K562 (cell line): ENCODE measurements at regions not wholly inside any gene's neighbourhood (a gene's known extent, or its start where the extent isn't known, plus 50 kb on each side); places are given as distances from the start of the nearest gene placed in this dataset.

ENCODE experiments used
- ATAC-seq: fragments of 200-7000 bp; cut with Tn5 transposase; 3 replicates; pipeline ENCODE4 v1.9.1; 2020; ENCODE audit warnings: moderate library complexity
- BruUV-seq: library from RNA; stranded (reverse); fragments of 400-500 nt; replicated peaks from 2 replicates; lab custom pipeline; 2021; lab: Mats Ljungman, UMichigan
- CTCF ChIA-PET: fragments of 300-600 bp; formaldehyde crosslinking; extraction: SDS; loops from one replicate; lab custom pipeline; 2021; ENCODE audit warnings: low intra/inter-chr PET ratio; lab: Yijun Ruan, JAX
- POLR2A ChIA-PET: fragments of 300-600, 350-650 bp; sonication (Branson Sonifier 250); formaldehyde crosslinking; extraction: SDS; loops from one replicate; lab custom pipeline; 2021; ENCODE audit warnings: antibody characterized with exemption, inconsistent platforms; lab: Yijun Ruan, JAX
- DNase-seq, 4 experiments: peaks; one replicate each; pipeline versions ENCODE4 v3.0.0 to v3.0.0-alpha.2; 2011 to 2018; ENCODE audit warnings: low spot score in 3 of 4, mixed read lengths in 3 of 4; ENCODE audit errors: extremely low read depth in 1 of 4
- FAIRE-seq: peaks from 2 replicates; lab custom pipeline; 2011; peaks lifted over from hg19 to GRCh38; lab: Jason Lieb, UNC
- H2AFZ ChIP-seq: 2 replicates; pipeline ENCODE4 v1.6.0; 2011; ENCODE audit warnings: low read depth, low read length, control low read depth, inconsistent platforms
- H3K27ac ChIP-seq: fragments of 200-600 bp; 3 replicates; pipeline ENCODE4 v1.8.0; 2011; ENCODE audit warnings: low read depth, mild to moderate bottlenecking, control low read depth, inconsistent platforms, low read length, moderate library complexity, mixed read lengths; ENCODE audit errors: extremely low read depth
- H3K27me3 ChIP-seq, 2 experiments: fragments of 300-600 bp in 1 of 2; 2 replicates in 1 of 2; 3 replicates in 1 of 2; pipeline versions ENCODE4 v1.6.0 to v1.8.0; 2011; ENCODE audit warnings: inconsistent platforms in 2 of 2, low read length in 2 of 2, mild to moderate bottlenecking in 1 of 2, mixed read lengths in 1 of 2, moderate library complexity in 1 of 2; ENCODE audit not compliant: control insufficient read depth in 2 of 2, insufficient read depth in 2 of 2
- H3K36me3 ChIP-seq: fragments of 300-600 bp; 3 replicates; pipeline ENCODE4 v1.8.0; 2011; ENCODE audit warnings: mild to moderate bottlenecking, low read length, inconsistent platforms; ENCODE audit not compliant: control insufficient read depth, insufficient read depth
- H3K4me1 ChIP-seq, 2 experiments: fragments of 200-600 bp in 1 of 2; replicated peaks in 1 of 2; 2 replicates in 1 of 2; 3 replicates in 1 of 2; pipeline versions ENCODE4 v1.5.1 to v1.8.0; 2011; ENCODE audit warnings: inconsistent platforms in 2 of 2, low read length in 2 of 2, mild to moderate bottlenecking in 1 of 2, mixed read lengths in 1 of 2, moderate library complexity in 1 of 2; ENCODE audit not compliant: control insufficient read depth in 2 of 2, insufficient read depth in 2 of 2
- H3K4me2 ChIP-seq: 2 replicates; pipeline ENCODE4 v1.6.1; 2011; ENCODE audit warnings: low read length, control low read depth, inconsistent platforms, mixed read lengths; ENCODE audit not compliant: insufficient read depth
- H3K4me3 ChIP-seq: fragments of 200-600 bp; sonication (generic), shearing (Covaris generic); 2 replicates; pipeline ENCODE4 v1.5.1; 2016; ENCODE audit warnings: control low read depth, inconsistent platforms
- H3K79me2 ChIP-seq: fragments of 200-600 bp; 3 replicates; pipeline ENCODE4 v1.8.0; 2011; ENCODE audit warnings: low read length, inconsistent platforms; ENCODE audit not compliant: control insufficient read depth, insufficient read depth
- H3K9ac ChIP-seq, 2 experiments: 2 replicates each; pipeline versions ENCODE4 v1.6.0 to v1.6.1; 2011; ENCODE audit warnings: low read depth in 2 of 2, low read length in 2 of 2, control low read depth in 1 of 2, inconsistent platforms in 1 of 2, mild to moderate bottlenecking in 1 of 2, mixed read lengths in 1 of 2; ENCODE audit not compliant: insufficient read depth in 1 of 2
- H3K9me1 ChIP-seq: one replicate; pipeline ENCODE4 v1.6.0; 2011; ENCODE audit warnings: inconsistent platforms, mild to moderate bottlenecking, low read length, moderate library complexity; ENCODE audit not compliant: control insufficient read depth, insufficient read depth
- H3K9me3 ChIP-seq: replicated peaks from 2 replicates; pipeline ENCODE4 v1.5.1; 2011; ENCODE audit warnings: low read depth, low read length, inconsistent platforms; ENCODE audit not compliant: control insufficient read depth, insufficient read depth
- H4K20me1 ChIP-seq: replicated peaks from 2 replicates; pipeline ENCODE4 v1.6.1; 2011; ENCODE audit warnings: low read length, inconsistent platforms, mixed read lengths; ENCODE audit not compliant: control insufficient read depth, insufficient read depth
- KHSRP ChIP-seq: fragments of 450-650 bp; IDR thresholded peaks from 2 replicates; pipeline ENCODE4 v1.6.1; 2017
- PHTF2 ChIP-seq: fragments of 250-450 bp; sonication (Bioruptor Pico); IDR thresholded peaks from 2 replicates; pipeline ENCODE4 v1.5.0; 2021; ENCODE audit warnings: mild to moderate bottlenecking
- SIN3A ChIP-seq, 2 experiments: fragments of 150-350 bp in 1 of 2; IDR thresholded peaks; 2 replicates each; pipeline ENCODE4 v1.6.1; 2011 to 2016; ENCODE audit warnings: borderline replicate concordance in 2 of 2, low read depth in 2 of 2, low read length in 2 of 2, mild to moderate bottlenecking in 2 of 2, moderate library complexity in 2 of 2; ENCODE audit not compliant: control insufficient read depth in 1 of 2
- TAF9B ChIP-seq: fragments of 450-650 bp; IDR thresholded peaks from 2 replicates; pipeline ENCODE4 v1.6.1; 2018; ENCODE audit warnings: mild to moderate bottlenecking; ENCODE audit not compliant: partially characterized antibody
- TFAM ChIP-seq: fragments of 250-450 bp; sonication (Bioruptor Pico); conservative IDR thresholded peaks from 2 replicates; pipeline ENCODE4 v1.5.0; 2021; ENCODE audit warnings: mild to moderate bottlenecking, moderate library complexity
- ZNF764 ChIP-seq: fragments of 250-450 bp; sonication (Bioruptor Pico); IDR thresholded peaks from 2 replicates; pipeline ENCODE4 v1.4.0; 2020; ENCODE audit warnings: low read depth, mild to moderate bottlenecking, moderate library complexity
- WGBS: fragments of 100-300 bp; shearing (Covaris generic); methylation state at CpG from one replicate; pipeline ENCODE4 v1.1.6; 2016; ENCODE audit warnings: low coverage, mixed read lengths; ENCODE audit not compliant: insufficient coverage; ENCODE audit errors: missing lambda C conversion rate; 5-methylcytosine and 5-hydroxymethylcytosine counted together
- in situ Hi-C: fragments of 300-500 bp; cut with MboI; formaldehyde crosslinking; loops from 4 replicates; pipeline ENCODE4 v1.15.0; 2018; ENCODE audit warnings: inconsistent platforms, mixed read lengths
- intact Hi-C: fragments of 100-400 bp; cut with micrococcal nuclease; formaldehyde crosslinking; loops from 2 replicates; pipeline ENCODE4 v1.14.2; 2022
- TF ChIP-seq, protein P1 (sequence below), 2 experiments: fragments of 450-650 bp in 1 of 2; sonication (generic) in 1 of 2; formaldehyde crosslinking in 1 of 2; IDR thresholded peaks in 1 of 2; conservative IDR thresholded peaks in 1 of 2; 2 replicates each; pipeline versions ENCODE4 v1.6.1 to v1.8.1; 2016 to 2023; ENCODE audit warnings: mild to moderate bottlenecking in 2 of 2, moderate library complexity in 2 of 2, inconsistent platforms in 1 of 2, missing genetic modification reagents in 1 of 2
- TF ChIP-seq, protein P2 (sequence below): fragments of 250-450 bp; sonication (Bioruptor Pico); IDR thresholded peaks from 2 replicates; pipeline ENCODE4 v1.5.0; 2021
- TF ChIP-seq, protein P3 (sequence below): sonication (generic); formaldehyde crosslinking; IDR thresholded peaks from 2 replicates; pipeline ENCODE4 v1.8.0; 2022; ENCODE audit warnings: mild to moderate bottlenecking, low read depth, missing genetic modification reagents
- TF ChIP-seq, protein P4 (sequence below), 2 experiments: fragments of 450-650 bp; IDR thresholded peaks; 2 replicates each; pipeline ENCODE4 v1.6.1; 2016; ENCODE audit warnings: mild to moderate bottlenecking in 2 of 2, borderline replicate concordance in 1 of 2, low read depth in 1 of 2, moderate library complexity in 1 of 2

DNA sequence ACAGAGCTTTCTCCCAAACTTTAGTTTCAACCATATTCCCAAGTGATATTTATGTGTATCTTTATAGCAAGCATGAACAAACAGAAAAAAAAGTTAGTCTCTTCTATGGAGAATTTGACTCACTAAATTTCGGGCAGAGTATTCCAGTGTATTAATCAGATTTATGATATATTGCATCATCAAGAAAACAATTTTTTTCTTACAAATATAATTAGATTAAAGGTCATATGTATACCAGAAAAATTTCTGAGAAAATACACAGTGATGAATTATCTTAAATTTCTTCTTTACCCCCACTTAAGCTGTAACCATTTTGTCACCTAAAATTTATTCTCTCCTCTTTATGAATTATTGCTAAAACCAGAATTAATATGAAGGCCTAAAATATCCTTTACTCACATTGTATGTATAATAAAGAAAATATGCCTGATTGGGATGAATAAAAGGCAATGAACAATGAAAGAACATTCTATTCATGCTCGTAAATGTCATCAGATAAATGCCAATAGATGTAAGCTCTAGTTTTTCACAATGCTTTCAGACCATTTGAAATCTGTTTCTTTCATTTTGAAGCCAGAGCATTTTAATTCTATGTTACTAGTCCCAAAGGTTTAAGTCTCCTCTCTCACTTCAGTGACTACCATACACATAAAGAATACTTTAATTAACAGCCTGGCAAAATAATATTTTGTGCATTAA is 192.1 kb downstream of the HGF start:
- H3K36me3 ChIP-seq: no peaks in the 10 kb centered on the region
- ATAC-seq (no peak), DNase-seq (no peak), FAIRE-seq (no peak)
- ChIA-PET CTCF (no interaction called here), POLR2A (no interaction called here)
- H3K9me3 ChIP-seq: no peaks in the 10 kb centered on the region
- in situ Hi-C loops: no loop called here
- intact Hi-C loops: no loop called here
- no peaks in the 10 kb centered on the region for H3K9me1 ChIP-seq
- no peaks in the 10 kb centered on the region for H3K79me2 ChIP-seq
- no peaks in the 10 kb centered on the region for H3K4me1 ChIP-seq
- no peaks in the 10 kb centered on the region for H3K27me3 ChIP-seq
- H3K4me3 ChIP-seq: no peak overlapping the region
- no peak overlapping the region for H3K4me2 ChIP-seq
- no peaks in the 10 kb centered on the region for H4K20me1 ChIP-seq
- no peak overlapping the region for H3K9ac ChIP-seq
- H3K27ac ChIP-seq: no peak overlapping the region
- BruUV-seq: no TSS peak
- WGBS: 0% methylated on average over 2 of the region's 2 CpGs
- no peak overlapping the region for H2AFZ ChIP-seq
- TF ChIP-seq KHSRP (no peak), SIN3A (IDR thresholded peaks at IDR 0.05; ENCODE audit: borderline replicate concordance in 2 of 2, control insufficient read depth in 1 of 2, low read depth in 2 of 2, low read length in 2 of 2) (no peak), TAF9B (no peak), TFAM (CRISPR knock-in tag) (no peak), ZNF764 (no peak), PHTF2 (no peak)
- TF ChIP-seq, protein P1, sequence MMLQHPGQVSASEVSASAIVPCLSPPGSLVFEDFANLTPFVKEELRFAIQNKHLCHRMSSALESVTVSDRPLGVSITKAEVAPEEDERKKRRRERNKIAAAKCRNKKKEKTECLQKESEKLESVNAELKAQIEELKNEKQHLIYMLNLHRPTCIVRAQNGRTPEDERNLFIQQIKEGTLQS (IDR thresholded peaks at IDR 0.05): peak; percentile 30; the same call in 1 of the 2 replicates
- TF ChIP-seq, protein P1 (CRISPR knock-in tag; conservative IDR thresholded peaks at IDR 0.05): no peak
- TF ChIP-seq, protein P2, sequence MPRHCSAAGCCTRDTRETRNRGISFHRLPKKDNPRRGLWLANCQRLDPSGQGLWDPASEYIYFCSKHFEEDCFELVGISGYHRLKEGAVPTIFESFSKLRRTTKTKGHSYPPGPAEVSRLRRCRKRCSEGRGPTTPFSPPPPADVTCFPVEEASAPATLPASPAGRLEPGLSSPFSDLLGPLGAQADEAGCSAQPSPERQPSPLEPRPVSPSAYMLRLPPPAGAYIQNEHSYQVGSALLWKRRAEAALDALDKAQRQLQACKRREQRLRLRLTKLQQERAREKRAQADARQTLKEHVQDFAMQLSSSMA: no peak
- TF ChIP-seq, protein P3, sequence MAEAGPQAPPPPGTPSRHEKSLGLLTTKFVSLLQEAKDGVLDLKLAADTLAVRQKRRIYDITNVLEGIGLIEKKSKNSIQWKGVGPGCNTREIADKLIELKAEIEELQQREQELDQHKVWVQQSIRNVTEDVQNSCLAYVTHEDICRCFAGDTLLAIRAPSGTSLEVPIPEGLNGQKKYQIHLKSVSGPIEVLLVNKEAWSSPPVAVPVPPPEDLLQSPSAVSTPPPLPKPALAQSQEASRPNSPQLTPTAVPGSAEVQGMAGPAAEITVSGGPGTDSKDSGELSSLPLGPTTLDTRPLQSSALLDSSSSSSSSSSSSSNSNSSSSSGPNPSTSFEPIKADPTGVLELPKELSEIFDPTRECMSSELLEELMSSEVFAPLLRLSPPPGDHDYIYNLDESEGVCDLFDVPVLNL (CRISPR knock-in tag): no peak
- TF ChIP-seq, protein P4, sequence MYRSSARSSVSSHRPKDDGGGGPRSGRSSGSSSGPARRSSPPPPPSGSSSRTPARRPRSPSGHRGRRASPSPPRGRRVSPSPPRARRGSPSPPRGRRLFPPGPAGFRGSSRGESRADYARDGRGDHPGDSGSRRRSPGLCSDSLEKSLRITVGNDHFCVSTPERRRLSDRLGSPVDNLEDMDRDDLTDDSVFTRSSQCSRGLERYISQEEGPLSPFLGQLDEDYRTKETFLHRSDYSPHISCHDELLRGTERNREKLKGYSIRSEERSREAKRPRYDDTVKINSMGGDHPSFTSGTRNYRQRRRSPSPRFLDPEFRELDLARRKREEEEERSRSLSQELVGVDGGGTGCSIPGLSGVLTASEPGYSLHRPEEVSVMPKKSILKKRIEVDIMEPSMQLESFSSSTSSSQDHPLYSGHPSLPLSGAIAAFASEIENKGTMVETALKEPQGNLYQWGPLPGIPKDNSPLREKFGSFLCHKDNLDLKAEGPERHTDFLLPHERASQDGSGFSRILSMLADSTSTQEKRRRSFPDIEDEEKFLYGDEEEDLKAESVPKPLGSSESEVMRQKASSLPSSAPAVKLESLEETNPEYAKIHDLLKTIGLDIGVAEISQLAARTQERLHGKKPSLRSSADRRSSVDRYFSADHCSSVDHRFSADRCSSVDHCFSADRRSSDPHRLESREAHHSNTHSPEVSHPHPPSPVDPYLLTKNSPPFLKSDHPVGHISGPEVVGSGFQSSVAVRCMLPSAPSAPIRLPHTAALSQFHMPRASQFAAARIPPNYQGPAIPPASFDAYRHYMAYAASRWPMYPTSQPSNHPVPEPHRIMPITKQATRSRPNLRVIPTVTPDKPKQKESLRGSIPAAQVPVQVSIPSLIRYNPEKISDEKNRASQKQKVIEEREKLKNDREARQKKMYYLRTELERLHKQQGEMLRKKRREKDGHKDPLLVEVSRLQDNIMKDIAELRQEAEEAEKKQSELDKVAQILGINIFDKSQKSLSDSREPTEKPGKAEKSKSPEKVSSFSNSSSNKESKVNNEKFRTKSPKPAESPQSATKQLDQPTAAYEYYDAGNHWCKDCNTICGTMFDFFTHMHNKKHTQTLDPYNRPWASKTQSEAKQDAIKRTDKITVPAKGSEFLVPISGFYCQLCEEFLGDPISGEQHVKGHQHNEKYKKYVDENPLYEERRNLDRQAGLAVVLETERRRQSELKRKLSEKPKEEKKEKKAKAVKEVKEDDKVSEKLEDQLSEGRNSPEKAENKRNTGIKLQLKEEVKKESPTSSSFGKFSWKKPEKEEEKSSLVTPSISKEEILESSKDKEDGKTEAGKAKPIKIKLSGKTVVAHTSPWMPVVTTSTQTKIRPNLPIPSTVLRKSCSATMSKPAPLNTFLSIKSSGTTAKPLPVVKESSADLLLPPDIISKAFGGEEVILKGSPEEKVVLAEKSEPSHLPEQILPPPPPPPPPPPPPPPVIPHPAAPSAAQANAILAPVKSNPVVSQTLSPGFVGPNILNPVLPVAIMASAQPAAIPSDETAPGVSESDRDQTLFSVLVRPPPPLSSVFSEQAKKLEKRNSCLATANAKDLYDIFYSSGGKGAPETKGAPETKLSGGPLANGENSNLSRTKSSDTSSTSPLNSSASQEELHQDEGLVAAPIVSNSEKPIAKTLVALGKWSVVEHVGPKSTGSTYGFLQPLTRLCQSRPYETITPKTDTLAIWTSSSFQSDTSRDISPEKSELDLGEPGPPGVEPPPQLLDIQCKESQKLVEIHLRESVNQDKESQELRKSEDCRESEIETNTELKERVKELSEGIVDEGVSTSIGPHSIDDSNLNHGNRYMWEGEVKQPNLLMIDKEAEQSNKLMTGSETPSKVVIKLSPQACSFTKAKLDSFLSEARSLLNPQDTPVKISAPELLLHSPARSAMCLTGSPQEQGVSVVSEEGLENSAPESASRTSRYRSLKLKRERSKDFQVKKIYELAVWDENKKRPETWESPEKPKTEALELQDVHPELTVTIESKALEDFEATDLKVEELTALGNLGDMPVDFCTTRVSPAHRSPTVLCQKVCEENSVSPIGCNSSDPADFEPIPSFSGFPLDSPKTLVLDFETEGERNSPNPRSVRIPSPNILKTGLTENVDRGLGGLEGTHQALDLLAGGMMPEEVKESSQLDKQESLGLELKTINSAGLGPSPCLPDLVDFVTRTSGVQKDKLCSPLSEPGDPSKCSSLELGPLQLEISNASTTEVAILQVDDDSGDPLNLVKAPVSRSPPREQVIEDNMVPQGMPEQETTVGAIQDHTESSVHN (IDR thresholded peaks at IDR 0.05; ENCODE audit: borderline replicate concordance in 1 of 2, low read depth in 1 of 2): no peak
